ENCODE measurements at regions not wholly inside any gene's neighbourhood (a gene's known extent, or its start where the extent isn't known, plus 50 kb on each side); places are given as distances from the start of the nearest gene placed in this dataset.
A peak's percentile ranks its signal among the peaks of the same experiment; 100 is the strongest.

- DNase-seq = no peak
Observed at GRCh38 chr6:47924001-47924400, 142.2 kb downstream of the OPN5 start.

DNA sequence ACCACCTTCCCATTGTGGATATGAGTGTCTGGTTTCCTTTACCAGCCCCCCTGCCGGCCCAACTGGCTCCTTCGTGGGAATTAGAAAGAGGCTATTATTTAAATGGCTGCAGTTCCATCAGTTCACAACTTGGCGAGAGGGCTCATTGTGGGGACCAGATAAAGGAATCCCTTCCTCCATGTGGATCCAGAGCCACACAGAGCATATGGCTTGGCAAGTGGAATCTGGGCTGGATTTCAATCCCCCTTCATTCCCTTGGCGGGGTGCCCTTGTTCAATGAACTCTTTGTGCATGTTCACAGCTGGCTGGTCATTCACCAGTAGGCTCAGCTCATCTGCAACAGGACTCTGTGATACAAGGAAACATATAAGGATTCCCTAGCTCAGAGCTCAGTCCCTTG lies 140.6 kb downstream of the OPN5 start:
- DNase-seq = peak; percentile 55

GRCh38 chr6:47919875-47920274 lies 138.0 kb downstream of the OPN5 start:
- DNase-seq = no peak

DNA sequence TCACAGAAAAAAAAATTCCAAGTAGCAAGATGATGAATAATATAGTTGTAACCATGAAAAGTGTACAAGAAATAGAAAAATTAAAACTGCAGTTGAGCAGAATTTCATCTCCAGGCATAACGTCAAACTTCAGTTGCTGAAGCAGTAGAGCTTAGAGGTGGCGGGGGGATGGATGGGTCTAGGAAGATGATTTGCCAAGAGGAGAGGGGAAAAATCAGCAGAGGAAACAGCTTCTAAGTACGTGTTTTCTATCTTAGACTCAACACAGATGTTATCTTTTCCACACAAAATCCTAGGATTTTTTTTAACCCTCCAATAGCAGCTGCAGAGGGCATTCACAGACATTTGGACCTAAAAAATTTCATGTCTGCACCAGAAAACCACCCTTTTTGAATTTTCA lies 136.0 kb downstream of the OPN5 start:
- DNase-seq = no peak

DNA sequence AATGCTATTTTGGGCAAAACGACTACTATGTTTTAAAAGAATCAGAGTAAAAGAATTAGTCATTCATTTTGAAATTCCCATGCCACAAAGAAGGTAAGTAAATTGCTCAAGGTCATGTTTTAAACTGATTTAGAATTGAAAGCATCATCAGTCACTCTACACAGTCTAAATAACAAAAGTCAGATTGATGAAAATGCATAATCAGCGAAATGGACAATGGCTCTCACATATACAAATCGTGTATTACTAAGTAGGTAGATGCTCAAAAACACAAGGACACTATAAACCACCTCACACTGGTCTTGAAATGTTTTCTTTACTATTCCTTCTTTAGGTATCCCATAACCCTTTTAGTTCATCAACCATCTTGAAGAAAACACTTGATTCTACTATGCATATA lies 135.4 kb downstream of the OPN5 start:
- DNase-seq = no peak

- DNase-seq = no peak
Observed at GRCh38 chr6:47915017-47915416, 133.2 kb downstream of the OPN5 start.

DNA sequence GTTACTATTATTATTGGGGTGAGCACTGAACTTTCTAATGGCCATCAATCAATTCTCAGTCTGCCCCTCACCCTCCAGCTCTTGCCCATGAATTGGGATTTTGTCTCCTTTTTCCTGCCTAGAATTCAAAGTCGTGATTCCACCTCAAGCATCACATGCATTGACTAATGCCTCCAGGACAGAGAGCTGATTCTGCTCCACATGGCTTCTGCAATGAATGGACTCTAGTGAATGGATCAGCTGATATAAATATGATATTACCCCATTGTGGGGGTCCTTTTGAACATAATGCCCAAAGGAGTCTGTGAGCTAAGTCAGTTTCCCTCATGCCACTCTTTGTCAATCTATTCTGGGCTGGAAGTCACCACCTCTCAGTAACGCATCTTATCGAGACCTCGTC lies 126.4 kb downstream of the OPN5 start:
- DNase-seq = no peak

DNA sequence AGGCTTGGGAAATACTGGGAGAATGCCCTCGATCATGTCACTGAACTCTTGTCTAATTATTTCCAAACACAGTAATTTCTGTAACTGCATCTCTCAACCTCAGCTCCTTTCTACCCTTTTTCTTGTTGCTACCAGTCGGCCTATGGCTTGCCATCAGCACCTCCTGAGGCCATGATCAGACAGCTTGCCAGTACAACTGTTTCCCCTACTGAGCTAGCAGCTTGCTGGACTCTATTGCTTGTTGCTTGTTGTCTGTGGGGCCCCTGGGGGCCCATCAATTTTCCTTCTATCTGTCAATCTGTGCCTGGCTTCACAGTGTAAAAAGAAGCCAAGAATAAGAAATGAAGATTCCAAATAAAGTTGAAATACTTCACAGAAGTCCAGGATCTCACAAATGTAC lies 123.9 kb downstream of the OPN5 start:
- DNase-seq = no peak

DNA sequence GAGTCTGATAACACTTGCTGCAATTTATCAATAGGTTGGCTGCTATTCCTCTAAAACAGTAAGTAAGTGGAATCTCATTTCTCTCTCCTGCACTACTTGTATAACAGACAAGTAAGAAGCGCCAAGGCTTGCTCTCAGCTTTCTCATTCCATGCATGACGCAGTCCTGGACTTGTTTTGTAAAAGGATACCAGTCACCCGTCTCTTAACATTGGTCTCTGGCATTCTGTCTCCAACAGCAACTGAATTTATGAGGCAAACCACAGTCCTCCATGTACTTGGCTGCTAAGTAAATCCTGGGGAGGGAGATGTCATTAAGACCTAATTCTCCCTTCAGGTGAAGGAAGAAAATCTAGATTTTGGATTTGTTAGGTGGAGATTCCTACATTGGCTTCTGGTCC lies 115.4 kb downstream of the OPN5 start:
- no peak for DNase-seq

GRCh38 chr6:47890326-47890875 lies 108.6 kb downstream of the OPN5 start:
- DNase-seq = no peak

DNA sequence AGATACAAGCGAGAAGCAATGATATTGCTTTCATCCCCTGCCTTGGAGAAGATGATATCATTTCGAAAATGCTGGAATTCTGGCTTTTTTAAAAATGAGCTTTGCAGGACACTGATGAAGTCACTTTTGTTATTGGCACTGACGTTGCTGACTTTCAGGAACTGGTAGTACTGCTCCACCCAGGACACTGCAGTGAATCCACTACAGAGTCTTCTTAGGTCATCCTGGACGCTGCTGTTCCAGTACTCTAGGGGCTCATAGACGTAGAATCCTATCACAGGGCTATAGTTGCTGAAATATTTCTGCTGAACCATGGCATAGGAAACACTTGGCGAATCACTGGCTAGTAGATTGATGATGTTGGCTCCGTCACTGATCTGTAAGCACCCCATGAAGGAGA lies 97.2 kb downstream of the OPN5 start:
- no peak for DNase-seq
